Loucy (cell line): ENCODE measurements at regions not wholly inside any gene's neighbourhood (a gene's known extent, or its start where the extent isn't known, plus 50 kb on each side); places are given as distances from the start of the nearest gene placed in this dataset.
A peak's percentile ranks its signal among the peaks of the same experiment; 100 is the strongest.

ENCODE experiments used
- H2AFZ ChIP-seq: fragments of 200-600 bp; sonication (generic); 2 replicates; pipeline ENCODE4 v1.6.0; 2016; ENCODE audit warnings: antibody characterized with exemption, mild to moderate bottlenecking, low read length, moderate library complexity
- H3F3A ChIP-seq: fragments of 200-600 bp; 2 replicates; pipeline ENCODE4 v1.6.0; 2016; ENCODE audit warnings: antibody characterized with exemption, low read depth, mild to moderate bottlenecking
- H3K27me3 ChIP-seq: fragments of 200-600 bp; sonication (generic); 2 replicates; pipeline ENCODE4 v1.6.1; 2014; ENCODE audit warnings: low read length, mild to moderate bottlenecking; ENCODE audit not compliant: insufficient read depth, poor library complexity, severe bottlenecking
- H3K36me3 ChIP-seq: fragments of 200-600 bp; sonication (generic); 2 replicates; pipeline ENCODE4 v1.6.1; 2016; ENCODE audit warnings: low read length; ENCODE audit not compliant: insufficient read depth
- H3K4me1 ChIP-seq: fragments of 200-600 bp; sonication (generic); 2 replicates; pipeline ENCODE4 v1.5.1; 2014; ENCODE audit warnings: low read length, mild to moderate bottlenecking; ENCODE audit not compliant: insufficient read depth, poor library complexity, severe bottlenecking
- H3K4me2 ChIP-seq: fragments of 200-600 bp; sonication (generic); 2 replicates; pipeline ENCODE4 v1.6.0; 2014; ENCODE audit warnings: antibody characterized with exemption, low read length, low read depth, mild to moderate bottlenecking; ENCODE audit not compliant: poor library complexity, severe bottlenecking
- H3K4me3 ChIP-seq: fragments of 200-600 bp; sonication (generic); 2 replicates; pipeline ENCODE4 v1.5.1; 2014; ENCODE audit warnings: low read length, mild to moderate bottlenecking, mixed read lengths; ENCODE audit not compliant: poor library complexity, severe bottlenecking
- H3K79me2 ChIP-seq: fragments of 200-600 bp; sonication (generic); 2 replicates; pipeline ENCODE4 v1.6.1; 2014; ENCODE audit warnings: low read length; ENCODE audit not compliant: insufficient read depth
- H3K9ac ChIP-seq: fragments of 200-600 bp; sonication (generic); 2 replicates; pipeline ENCODE4 v1.6.0; 2014; ENCODE audit warnings: mild to moderate bottlenecking, low read depth, low read length, moderate library complexity; ENCODE audit not compliant: poor library complexity, severe bottlenecking
- H3K9me2 ChIP-seq: fragments of 200-600 bp; sonication (generic); replicated peaks from 2 replicates; pipeline ENCODE4 v1.6.1; 2016; ENCODE audit warnings: low read depth, low read length, mixed read lengths
- H3K9me3 ChIP-seq: fragments of 200-600 bp; sonication (generic); 2 replicates; pipeline ENCODE4 v1.6.1; 2014; ENCODE audit warnings: mild to moderate bottlenecking, antibody characterized with exemption, low read length, low read depth; ENCODE audit not compliant: insufficient read depth
- H4K20me1 ChIP-seq: fragments of 200-600 bp; sonication (generic); 2 replicates; pipeline ENCODE4 v1.6.0; 2014; ENCODE audit warnings: antibody characterized with exemption, low read length, mild to moderate bottlenecking; ENCODE audit not compliant: insufficient read depth, poor library complexity, severe bottlenecking
- EZH2phosphoT487 ChIP-seq: fragments of 200-600 bp; IDR thresholded peaks from 2 replicates; pipeline ENCODE4 v1.6.1; 2018; ENCODE audit warnings: antibody characterized with exemption, mild to moderate bottlenecking, moderate library complexity, borderline replicate concordance
- TF ChIP-seq, protein P1 (sequence below): fragments of 200-600 bp; sonication (generic); conservative IDR thresholded peaks from 2 replicates; pipeline ENCODE4 v1.5.1; 2014; ENCODE audit warnings: mild to moderate bottlenecking, antibody characterized with exemption, low read length

DNA sequence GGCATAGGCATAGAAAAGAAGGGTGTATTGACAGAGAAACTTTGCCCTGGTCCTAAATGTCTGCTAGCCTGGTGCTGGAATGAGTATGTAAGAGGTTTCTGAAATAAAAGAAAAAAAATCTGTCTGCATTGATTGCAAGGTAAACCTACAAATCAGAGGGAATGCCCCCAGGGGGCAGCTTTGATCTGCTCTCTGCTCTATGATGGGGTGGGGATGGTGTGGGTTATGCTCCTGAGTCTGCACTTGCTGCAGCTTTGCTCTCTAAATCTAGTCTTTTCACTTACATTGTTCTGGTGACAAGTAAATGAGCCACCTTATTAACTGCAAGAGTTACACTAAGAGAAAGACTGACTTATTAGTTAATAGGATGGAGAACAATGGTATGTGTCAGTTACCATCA lies 468.4 kb upstream of the STXBP6 start:
- H3K36me3 ChIP-seq: no peaks in the 10 kb centered on the region
- no peak overlapping the region for H3K4me3 ChIP-seq
- no peaks in the 10 kb centered on the region for H3K79me2 ChIP-seq
- H3K9ac ChIP-seq: no peak overlapping the region
- H3K4me1 ChIP-seq: no peaks in the 10 kb centered on the region
- no peaks in the 10 kb centered on the region for H4K20me1 ChIP-seq
- no peaks in the 10 kb centered on the region for H3K9me3 ChIP-seq
- no peak overlapping the region for H2AFZ ChIP-seq
- TF ChIP-seq EZH2phosphoT487: no peak
- TF ChIP-seq, protein P1, sequence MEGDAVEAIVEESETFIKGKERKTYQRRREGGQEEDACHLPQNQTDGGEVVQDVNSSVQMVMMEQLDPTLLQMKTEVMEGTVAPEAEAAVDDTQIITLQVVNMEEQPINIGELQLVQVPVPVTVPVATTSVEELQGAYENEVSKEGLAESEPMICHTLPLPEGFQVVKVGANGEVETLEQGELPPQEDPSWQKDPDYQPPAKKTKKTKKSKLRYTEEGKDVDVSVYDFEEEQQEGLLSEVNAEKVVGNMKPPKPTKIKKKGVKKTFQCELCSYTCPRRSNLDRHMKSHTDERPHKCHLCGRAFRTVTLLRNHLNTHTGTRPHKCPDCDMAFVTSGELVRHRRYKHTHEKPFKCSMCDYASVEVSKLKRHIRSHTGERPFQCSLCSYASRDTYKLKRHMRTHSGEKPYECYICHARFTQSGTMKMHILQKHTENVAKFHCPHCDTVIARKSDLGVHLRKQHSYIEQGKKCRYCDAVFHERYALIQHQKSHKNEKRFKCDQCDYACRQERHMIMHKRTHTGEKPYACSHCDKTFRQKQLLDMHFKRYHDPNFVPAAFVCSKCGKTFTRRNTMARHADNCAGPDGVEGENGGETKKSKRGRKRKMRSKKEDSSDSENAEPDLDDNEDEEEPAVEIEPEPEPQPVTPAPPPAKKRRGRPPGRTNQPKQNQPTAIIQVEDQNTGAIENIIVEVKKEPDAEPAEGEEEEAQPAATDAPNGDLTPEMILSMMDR: no peak
- no peak overlapping the region for H3K4me2 ChIP-seq
- no peaks in the 10 kb centered on the region for H3F3A ChIP-seq
- H3K27me3 ChIP-seq: no peaks in the 10 kb centered on the region
- H3K9me2 ChIP-seq: no peaks in the 10 kb centered on the region

DNA sequence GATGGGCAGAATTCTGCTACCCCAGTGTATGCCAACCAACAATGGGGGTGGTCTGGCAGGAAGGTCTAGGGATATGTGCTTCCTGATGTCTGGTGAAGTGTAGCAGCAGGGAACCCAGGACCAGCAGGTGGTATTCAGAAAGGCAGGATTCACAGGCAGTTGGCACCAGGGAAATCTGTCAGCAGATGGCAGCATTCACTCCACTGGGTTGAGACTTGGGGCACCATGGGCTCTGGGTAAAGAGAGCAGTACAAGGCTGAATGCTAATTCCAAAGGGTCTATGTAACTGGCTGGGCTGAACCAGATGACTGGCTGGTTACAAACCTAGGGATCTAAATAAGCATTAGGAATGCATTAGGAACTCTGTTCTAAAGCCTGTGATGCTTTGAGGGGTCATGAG lies 466.9 kb upstream of the STXBP6 start:
- H3K4me1 ChIP-seq: no peaks in the 10 kb centered on the region
- no peak overlapping the region for H3K4me2 ChIP-seq
- H3K9me3 ChIP-seq: no peaks in the 10 kb centered on the region
- H3K79me2 ChIP-seq: no peaks in the 10 kb centered on the region
- no peaks in the 10 kb centered on the region for H3F3A ChIP-seq
- H4K20me1 ChIP-seq: no peaks in the 10 kb centered on the region
- TF ChIP-seq, protein P1: peak; percentile 50
- TF ChIP-seq EZH2phosphoT487: no peak
- no peaks in the 10 kb centered on the region for H3K36me3 ChIP-seq
- no peak overlapping the region for H3K9ac ChIP-seq
- no peaks in the 10 kb centered on the region for H3K9me2 ChIP-seq
- H3K4me3 ChIP-seq: no peak overlapping the region
- no peak overlapping the region for H2AFZ ChIP-seq
- H3K27me3 ChIP-seq: no peaks in the 10 kb centered on the region

DNA sequence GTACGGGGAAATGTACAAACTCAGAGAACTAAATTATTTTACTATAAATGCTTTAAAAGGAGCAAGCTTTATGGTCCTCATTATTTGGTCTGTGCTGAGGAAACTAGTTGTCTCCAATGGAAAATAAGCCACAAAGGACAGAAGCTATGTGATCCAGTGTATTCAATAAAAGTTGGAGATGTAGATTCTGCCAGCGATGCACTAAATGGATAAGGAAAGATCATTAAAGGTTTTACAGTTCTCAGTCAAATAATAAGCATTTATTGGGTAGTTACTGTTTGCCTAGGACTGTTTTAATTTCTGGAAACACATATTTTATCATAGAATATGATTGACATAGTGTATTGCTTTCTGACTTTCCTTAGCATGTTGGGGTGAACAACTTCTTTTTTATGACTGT lies 458.9 kb upstream of the STXBP6 start:
- no peak for TF ChIP-seq EZH2phosphoT487
- TF ChIP-seq, protein P1: no peak
- no peak overlapping the region for H3K9ac ChIP-seq
- no peaks in the 10 kb centered on the region for H3K79me2 ChIP-seq
- H3K27me3 ChIP-seq: no peaks in the 10 kb centered on the region
- H4K20me1 ChIP-seq: no peaks in the 10 kb centered on the region
- no peaks in the 10 kb centered on the region for H3K9me3 ChIP-seq
- H2AFZ ChIP-seq: no peak overlapping the region
- H3K36me3 ChIP-seq: no peaks in the 10 kb centered on the region
- no peaks in the 10 kb centered on the region for H3F3A ChIP-seq
- H3K4me1 ChIP-seq: no peaks in the 10 kb centered on the region
- no peak overlapping the region for H3K4me3 ChIP-seq
- H3K4me2 ChIP-seq: no peak overlapping the region
- no peaks in the 10 kb centered on the region for H3K9me2 ChIP-seq
